ENCODE measurements at regions not wholly inside any gene's neighbourhood (a gene's known extent, or its start where the extent isn't known, plus 50 kb on each side); places are given as distances from the start of the nearest gene placed in this dataset.

GRCh38 chr14:48914921-48915320 lies 671.3 kb downstream of the RPS29 start:
- in situ Hi-C loops (cut with MboI; ENCODE audit: low pct_unique_long_range_greater_than_20kb in 2 of 9, low sequenced_read_pairs in 9 of 9, unreplicated experiment in 9 of 9) = no loop called here
- 16 to 100% (median 79%) methylated on average over 1 to 4 of the region's 4 CpGs for WGBS, 10 experiments
- H3K4me3 ChIP-seq = no peak overlapping the region
- no peak overlapping the region for H3K27ac ChIP-seq
- H3K4me1 ChIP-seq (replicated peaks in 1 of 2) = no peaks in the 10 kb centered on the region
- ATAC-seq (replicated peaks in 6 of 8) = no peak

GRCh38 chr14:48914382-48914781 lies 671.8 kb downstream of the RPS29 start:
- WGBS, 10 experiments = 0 to 100% (median 60%) methylated on average over 1 of the region's 1 CpG; no CpG with 5 or more reads in 1 of the 10 experiments
- no peak overlapping the region for H3K4me3 ChIP-seq
- in situ Hi-C loops (cut with MboI; ENCODE audit: low pct_unique_long_range_greater_than_20kb in 2 of 9, low sequenced_read_pairs in 9 of 9, unreplicated experiment in 9 of 9) = no loop called here
- no peak for ATAC-seq (replicated peaks in 6 of 8)
- H3K27ac ChIP-seq = no peak overlapping the region
- H3K4me1 ChIP-seq (replicated peaks in 1 of 2) = no peaks in the 10 kb centered on the region

GRCh38 chr14:48900565-48900964 lies 685.6 kb downstream of the RPS29 start:
- Histone ChIP-seq H3K4me1 (replicated peaks in 1 of 2) (peaks cover 0 to 3% of the 10 kb centered on the region in 2 donors), H3K27ac (no peak overlapping the region), H3K4me3 (no peak overlapping the region)
- no peak for ATAC-seq (replicated peaks in 6 of 8)
- 0 to 79% (median 34%) methylated on average over 1 to 3 of the region's 3 CpGs; no CpG with 5 or more reads in 2 of the 10 experiments for WGBS, 10 experiments
- in situ Hi-C loops (cut with MboI; ENCODE audit: low pct_unique_long_range_greater_than_20kb in 2 of 9, low sequenced_read_pairs in 9 of 9, unreplicated experiment in 9 of 9) = no loop called here

GRCh38 chr14:48890333-48890732 lies 695.8 kb downstream of the RPS29 start:
- Histone ChIP-seq H3K4me3 (no peak overlapping the region), H3K4me1 (replicated peaks in 1 of 2) (peaks cover 0 to 6% of the 10 kb centered on the region in 2 donors), H3K27ac (no peak overlapping the region)
- in situ Hi-C loops (cut with MboI; ENCODE audit: low pct_unique_long_range_greater_than_20kb in 2 of 9, low sequenced_read_pairs in 9 of 9, unreplicated experiment in 9 of 9) = no loop called here
- WGBS, 10 experiments = 0 to 67% (median 29%) methylated on average over 1 of the region's 1 CpG; no CpG with 5 or more reads in 3 of the 10 experiments
- ATAC-seq (replicated peaks in 6 of 8) = no peak

GRCh38 chr14:48876806-48877340 lies 709.3 kb downstream of the RPS29 start:
- peak in 1 of 8 experiments; percentile 38 for ATAC-seq (replicated peaks in 6 of 8)
- in situ Hi-C loops (cut with MboI; ENCODE audit: low pct_unique_long_range_greater_than_20kb in 2 of 9, low sequenced_read_pairs in 9 of 9, unreplicated experiment in 9 of 9) = no loop called here
- no peak overlapping the region for H3K4me3 ChIP-seq
- WGBS, 10 experiments = 0 to 57% (median 38%) methylated on average over 1 of the region's 1 CpG; no CpG with 5 or more reads in 4 of the 10 experiments
- H3K4me1 ChIP-seq (replicated peaks in 1 of 2) = peaks cover 0 to 27% of the 10 kb centered on the region in 2 donors
- no peak overlapping the region for H3K27ac ChIP-seq

- H3K27ac ChIP-seq = no peak overlapping the region
- in situ Hi-C loops (cut with MboI; ENCODE audit: low pct_unique_long_range_greater_than_20kb in 2 of 9, low sequenced_read_pairs in 9 of 9, unreplicated experiment in 9 of 9) = no loop called here
These were observed 711.5 kb downstream of the RPS29 start for GRCh38 chr14:48874711-48875110.

GRCh38 chr14:48857366-48857765 lies 728.8 kb downstream of the RPS29 start:
- Histone ChIP-seq H3K4me1 (replicated peaks in 1 of 2) (no peaks in the 10 kb centered on the region), H3K4me3 (no peak overlapping the region), H3K27ac (no peak overlapping the region)
- WGBS, 10 experiments = 10 to 100% (median 79%) methylated on average over 1 to 2 of the region's 2 CpGs; no CpG with 5 or more reads in 4 of the 10 experiments
- no peak for ATAC-seq (replicated peaks in 6 of 8)
- in situ Hi-C loops (cut with MboI; ENCODE audit: low pct_unique_long_range_greater_than_20kb in 2 of 9, low sequenced_read_pairs in 9 of 9, unreplicated experiment in 9 of 9) = no loop called here

More at GRCh38 chr14:48874711-48875110, 711.5 kb downstream of the RPS29 start:
- 7 to 85% (median 70%) methylated on average over 1 to 2 of the region's 2 CpGs; no CpG with 5 or more reads in 1 of the 10 experiments for WGBS, 10 experiments
- ATAC-seq (replicated peaks in 6 of 8) = no peak
- peaks cover 0 to 27% of the 10 kb centered on the region in 2 donors for H3K4me1 ChIP-seq (replicated peaks in 1 of 2)
- no peak overlapping the region for H3K4me3 ChIP-seq

GRCh38 chr14:48853159-48853558 lies 733.0 kb downstream of the RPS29 start:
- WGBS, 10 experiments = 7 to 100% (median 80%) methylated on average over 1 to 5 of the region's 5 CpGs; no CpG with 5 or more reads in 1 of the 10 experiments
- H3K4me3 ChIP-seq = no peak overlapping the region

GRCh38 chr14:48849741-48850322 lies 736.3 kb downstream of the RPS29 start:
- Histone ChIP-seq H3K4me1 (replicated peaks in 1 of 2) (peaks cover 0 to 16% of the 10 kb centered on the region in 2 donors), H3K4me3 (no peak overlapping the region), H3K27ac (no peak overlapping the region)
- ATAC-seq (replicated peaks in 6 of 8) = peak in 5 of 8 experiments; percentile 98 to 99 (median 98)
- in situ Hi-C loops (cut with MboI; ENCODE audit: low pct_unique_long_range_greater_than_20kb in 2 of 9, low sequenced_read_pairs in 9 of 9, unreplicated experiment in 9 of 9) = no loop called here
- WGBS, 10 experiments = 0 to 50% (median 6%) methylated on average over 1 to 2 of the region's 2 CpGs; no CpG with 5 or more reads in 2 of the 10 experiments

More at GRCh38 chr14:48853159-48853558, 733.0 kb downstream of the RPS29 start:
- no peak for ATAC-seq (replicated peaks in 6 of 8)
- no peak overlapping the region for H3K27ac ChIP-seq
- H3K4me1 ChIP-seq (replicated peaks in 1 of 2) = peaks cover 0 to 16% of the 10 kb centered on the region in 2 donors
- in situ Hi-C loops (cut with MboI; ENCODE audit: low pct_unique_long_range_greater_than_20kb in 2 of 9, low sequenced_read_pairs in 9 of 9, unreplicated experiment in 9 of 9) = no loop called here

- Histone ChIP-seq H3K27ac (no peak overlapping the region), H3K4me1 (replicated peaks in 1 of 2) (no peaks in the 10 kb centered on the region), H3K4me3 (no peak overlapping the region)
- 0 to 100% (median 60%) methylated on average over 1 to 2 of the region's 2 CpGs for WGBS, 10 experiments
- no peak for ATAC-seq (replicated peaks in 6 of 8)
- in situ Hi-C loops (cut with MboI; ENCODE audit: low pct_unique_long_range_greater_than_20kb in 2 of 9, low sequenced_read_pairs in 9 of 9, unreplicated experiment in 9 of 9) = no loop called here
These were observed 743.4 kb downstream of the RPS29 start for GRCh38 chr14:48842785-48843184.

GRCh38 chr14:48826058-48826457 lies 760.1 kb downstream of the RPS29 start:
- no peaks in the 10 kb centered on the region for H3K4me1 ChIP-seq (replicated peaks in 1 of 2)
- H3K4me3 ChIP-seq = no peak overlapping the region
- H3K27ac ChIP-seq = no peak overlapping the region
- no peak for ATAC-seq (replicated peaks in 6 of 8)
- in situ Hi-C loops (cut with MboI; ENCODE audit: low pct_unique_long_range_greater_than_20kb in 2 of 9, low sequenced_read_pairs in 9 of 9, unreplicated experiment in 9 of 9) = no loop called here
- 33 to 100% (median 90%) methylated on average over 1 to 3 of the region's 3 CpGs; no CpG with 5 or more reads in 1 of the 10 experiments for WGBS, 10 experiments

GRCh38 chr14:48814562-48814961 lies 771.6 kb downstream of the RPS29 start:
- in situ Hi-C loops (cut with MboI; ENCODE audit: low pct_unique_long_range_greater_than_20kb in 2 of 9, low sequenced_read_pairs in 9 of 9, unreplicated experiment in 9 of 9) = no loop called here
- Histone ChIP-seq H3K4me1 (replicated peaks in 1 of 2) (no peaks in the 10 kb centered on the region), H3K27ac (no peak overlapping the region), H3K4me3 (no peak overlapping the region)
- WGBS, 10 experiments = 0 to 89% (median 61%) methylated on average over 1 to 2 of the region's 2 CpGs
- no peak for ATAC-seq (replicated peaks in 6 of 8)

- WGBS, 10 experiments = 0 to 40% (median 30%) methylated on average over 1 to 12 of the region's 14 CpGs; no CpG with 5 or more reads in 1 of the 10 experiments
- Histone ChIP-seq H3K4me1 (replicated peaks in 1 of 2) (no peaks in the 10 kb centered on the region), H3K27ac (no peak overlapping the region), H3K4me3 (no peak overlapping the region)
- no peak for ATAC-seq (replicated peaks in 6 of 8)
- in situ Hi-C loops (cut with MboI; ENCODE audit: low pct_unique_long_range_greater_than_20kb in 2 of 9, low sequenced_read_pairs in 9 of 9, unreplicated experiment in 9 of 9) = no loop called here
These were observed 780.9 kb downstream of the RPS29 start for GRCh38 chr14:48805315-48805714.

Data from motor neuron (in vitro differentiated cells).